ENCODE measurements at regions not wholly inside any gene's neighbourhood (a gene's known extent, or its start where the extent isn't known, plus 50 kb on each side); places are given as distances from the start of the nearest gene placed in this dataset.

- TF ChIP-seq ZNF580 (CRISPR knock-in tag; IDR thresholded peaks at IDR 0.05; ENCODE audit: borderline replicate concordance, low read depth) (no peak), ZNF354B (CRISPR knock-in tag; IDR thresholded peaks at IDR 0.05) (no peak), TCF7 (IDR thresholded peaks at IDR 0.05; ENCODE audit: low read depth) (no peak), CEBPG (CRISPR knock-in tag; IDR thresholded peaks at IDR 0.05) (no peak)
- TF ChIP-seq, protein P1, sequence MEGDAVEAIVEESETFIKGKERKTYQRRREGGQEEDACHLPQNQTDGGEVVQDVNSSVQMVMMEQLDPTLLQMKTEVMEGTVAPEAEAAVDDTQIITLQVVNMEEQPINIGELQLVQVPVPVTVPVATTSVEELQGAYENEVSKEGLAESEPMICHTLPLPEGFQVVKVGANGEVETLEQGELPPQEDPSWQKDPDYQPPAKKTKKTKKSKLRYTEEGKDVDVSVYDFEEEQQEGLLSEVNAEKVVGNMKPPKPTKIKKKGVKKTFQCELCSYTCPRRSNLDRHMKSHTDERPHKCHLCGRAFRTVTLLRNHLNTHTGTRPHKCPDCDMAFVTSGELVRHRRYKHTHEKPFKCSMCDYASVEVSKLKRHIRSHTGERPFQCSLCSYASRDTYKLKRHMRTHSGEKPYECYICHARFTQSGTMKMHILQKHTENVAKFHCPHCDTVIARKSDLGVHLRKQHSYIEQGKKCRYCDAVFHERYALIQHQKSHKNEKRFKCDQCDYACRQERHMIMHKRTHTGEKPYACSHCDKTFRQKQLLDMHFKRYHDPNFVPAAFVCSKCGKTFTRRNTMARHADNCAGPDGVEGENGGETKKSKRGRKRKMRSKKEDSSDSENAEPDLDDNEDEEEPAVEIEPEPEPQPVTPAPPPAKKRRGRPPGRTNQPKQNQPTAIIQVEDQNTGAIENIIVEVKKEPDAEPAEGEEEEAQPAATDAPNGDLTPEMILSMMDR (CRISPR knock-in tag; IDR thresholded peaks at IDR 0.05), result no peak
- TF ChIP-seq, protein P2, sequence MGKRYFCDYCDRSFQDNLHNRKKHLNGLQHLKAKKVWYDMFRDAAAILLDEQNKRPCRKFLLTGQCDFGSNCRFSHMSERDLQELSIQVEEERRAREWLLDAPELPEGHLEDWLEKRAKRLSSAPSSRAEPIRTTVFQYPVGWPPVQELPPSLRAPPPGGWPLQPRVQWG (CRISPR knock-in tag; IDR thresholded peaks at IDR 0.05; ENCODE audit: borderline replicate concordance, low read depth), result no peak
These were observed 828.6 kb downstream of the TRIB2 start for GRCh38 chr2:13545320-13545719.

Measured in HepG2 (cell line).